Spinal cord (tissue), 9 donors: ENCODE measurements at regions not wholly inside any gene's neighbourhood (a gene's known extent, or its start where the extent isn't known, plus 50 kb on each side); places are given as distances from the start of the nearest gene placed in this dataset.

ENCODE experiments used
- DNase-seq, 6 donors: peaks; one replicate each; pipeline versions ENCODE4 v3.0.0 to v3.0.0-alpha.2; 2013 to 2015; ENCODE audit warnings: low spot score in 6 of 6, low read depth in 4 of 6
- H3K27ac ChIP-seq: one replicate; pipeline ENCODE4 v1.5.1; 2013; ENCODE audit warnings: low read depth, low read length, control low read depth
- H3K27me3 ChIP-seq: one replicate; pipeline ENCODE4 v1.6.1; 2013; ENCODE audit warnings: low read length; ENCODE audit not compliant: control insufficient read depth, insufficient read depth
- H3K36me3 ChIP-seq: one replicate; pipeline ENCODE4 v1.6.1; 2013; ENCODE audit warnings: low read length; ENCODE audit not compliant: control insufficient read depth, insufficient read depth
- H3K4me1 ChIP-seq: one replicate; pipeline ENCODE4 v1.6.1; 2013; ENCODE audit warnings: low read length; ENCODE audit not compliant: control insufficient read depth, insufficient read depth
- H3K4me3 ChIP-seq: one replicate; pipeline ENCODE4 v1.5.1; 2013; ENCODE audit warnings: low read depth, low read length, control low read depth
- H3K9me3 ChIP-seq: one replicate; pipeline ENCODE4 v1.6.1; 2013; ENCODE audit warnings: low read length; ENCODE audit not compliant: control insufficient read depth, insufficient read depth
- WGBS: methylation state at CpG from one replicate; pipeline ENCODE4 v1.1.5; 2013; ENCODE audit warnings: missing lambda C conversion rate; ENCODE audit not compliant: insufficient coverage; 5-methylcytosine and 5-hydroxymethylcytosine counted together
- donor health status: healthy.

GRCh38 chr10:125401462-125401861 lies 241.1 kb upstream of the CTBP2 start:
- H3K4me1 ChIP-seq = no peaks in the 10 kb centered on the region
- WGBS = no CpG with 5 or more reads among the region's 2 CpGs
- H3K27ac ChIP-seq = no peak overlapping the region
- H3K9me3 ChIP-seq = peaks cover 3% of the 10 kb centered on the region
- H3K4me3 ChIP-seq = no peak overlapping the region
- no peaks in the 10 kb centered on the region for H3K27me3 ChIP-seq
- DNase-seq = no peak
- H3K36me3 ChIP-seq = no peaks in the 10 kb centered on the region

- DNase-seq = no peak
- WGBS = 53% methylated on average over 2 of the region's 3 CpGs
- no peaks in the 10 kb centered on the region for H3K36me3 ChIP-seq
These were observed 238.9 kb upstream of the CTBP2 start for GRCh38 chr10:125399289-125399688.

DNA sequence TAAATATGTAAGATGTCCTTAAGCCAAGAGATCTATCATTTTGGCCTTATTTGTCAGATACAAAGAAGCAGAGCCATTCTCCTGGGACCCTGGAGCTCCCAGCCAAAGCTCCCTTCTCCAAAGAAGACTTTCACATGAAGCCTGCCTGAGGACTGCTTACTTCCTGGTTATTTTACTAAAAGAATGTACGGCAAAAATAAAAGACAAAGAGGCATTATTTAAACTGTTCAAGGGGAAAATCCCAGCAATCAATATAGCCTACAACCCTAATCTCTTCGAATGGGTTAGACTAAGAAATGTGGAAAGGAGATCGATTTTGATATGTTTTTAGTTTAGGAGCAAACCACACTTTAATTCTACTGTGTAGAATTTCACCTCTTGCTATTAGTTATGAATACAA lies 237.9 kb upstream of the CTBP2 start:
- H3K4me1 ChIP-seq = no peaks in the 10 kb centered on the region
- no peak overlapping the region for H3K4me3 ChIP-seq
- DNase-seq = no peak
- H3K27me3 ChIP-seq = no peaks in the 10 kb centered on the region
- no peak overlapping the region for H3K27ac ChIP-seq
- no peaks in the 10 kb centered on the region for H3K36me3 ChIP-seq
- peaks cover 2% of the 10 kb centered on the region for H3K9me3 ChIP-seq
- no CpG with 5 or more reads among the region's 3 CpGs for WGBS

More at GRCh38 chr10:125399289-125399688, 238.9 kb upstream of the CTBP2 start:
- H3K4me1 ChIP-seq = no peaks in the 10 kb centered on the region
- no peak overlapping the region for H3K27ac ChIP-seq
- H3K27me3 ChIP-seq = no peaks in the 10 kb centered on the region
- no peak overlapping the region for H3K4me3 ChIP-seq
- H3K9me3 ChIP-seq = peaks cover 3% of the 10 kb centered on the region

- no peak for DNase-seq
- Histone ChIP-seq H3K4me3 (no peak overlapping the region), H3K27ac (no peak overlapping the region), H3K36me3 (no peaks in the 10 kb centered on the region), H3K4me1 (no peaks in the 10 kb centered on the region), H3K27me3 (no peaks in the 10 kb centered on the region), H3K9me3 (peaks cover 2% of the 10 kb centered on the region)
- 71% methylated on average over 2 of the region's 4 CpGs for WGBS
These were observed 237.2 kb upstream of the CTBP2 start for GRCh38 chr10:125397608-125398007.

GRCh38 chr10:125396676-125397075 lies 236.3 kb upstream of the CTBP2 start:
- no peak for DNase-seq

GRCh38 chr10:125392609-125393008 lies 232.2 kb upstream of the CTBP2 start:
- H3K4me3 ChIP-seq = no peak overlapping the region
- no CpG with 5 or more reads among the region's 3 CpGs for WGBS

More at GRCh38 chr10:125396676-125397075, 236.3 kb upstream of the CTBP2 start:
- H3K4me1 ChIP-seq = no peaks in the 10 kb centered on the region
- no peak overlapping the region for H3K4me3 ChIP-seq
- H3K27me3 ChIP-seq = no peaks in the 10 kb centered on the region
- H3K27ac ChIP-seq = no peak overlapping the region
- H3K36me3 ChIP-seq = no peaks in the 10 kb centered on the region
- no peaks in the 10 kb centered on the region for H3K9me3 ChIP-seq

DNA sequence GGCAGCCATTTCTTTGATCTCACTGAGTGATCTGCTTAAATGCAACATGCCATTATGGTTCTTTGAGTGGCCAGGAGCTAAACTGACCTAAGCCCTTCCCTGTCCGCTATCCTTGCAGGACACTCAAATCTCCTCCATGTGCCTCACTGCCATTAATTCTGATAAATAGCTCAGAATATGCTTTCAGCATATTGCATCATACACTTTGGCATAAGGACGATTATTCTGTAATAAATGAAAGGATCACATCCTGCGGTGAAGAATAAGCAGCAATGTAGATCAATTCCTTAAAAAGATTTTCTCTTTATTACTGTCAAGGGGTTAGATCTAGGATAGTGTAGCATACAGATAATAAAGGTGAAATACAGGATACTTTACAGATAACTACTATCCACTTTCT lies 231.8 kb upstream of the CTBP2 start:
- no peak overlapping the region for H3K4me3 ChIP-seq
- DNase-seq = no peak
- no peak overlapping the region for H3K27ac ChIP-seq
- H3K4me1 ChIP-seq = no peaks in the 10 kb centered on the region
- 86% methylated on average over 1 of the region's 3 CpGs for WGBS
- H3K27me3 ChIP-seq = no peaks in the 10 kb centered on the region
- no peaks in the 10 kb centered on the region for H3K36me3 ChIP-seq
- peaks cover 6% of the 10 kb centered on the region for H3K9me3 ChIP-seq

More at GRCh38 chr10:125392609-125393008, 232.2 kb upstream of the CTBP2 start:
- Histone ChIP-seq H3K9me3 (peaks cover 6% of the 10 kb centered on the region), H3K27me3 (no peaks in the 10 kb centered on the region), H3K27ac (no peak overlapping the region), H3K36me3 (no peaks in the 10 kb centered on the region), H3K4me1 (no peaks in the 10 kb centered on the region)
- DNase-seq = peak in 1 of 6 donors; percentile 35

GRCh38 chr10:125389648-125390047 lies 229.3 kb upstream of the CTBP2 start:
- WGBS = no CpG with 5 or more reads among the region's 1 CpG
- Histone ChIP-seq H3K4me3 (no peak overlapping the region), H3K9me3 (peaks cover 6% of the 10 kb centered on the region), H3K27me3 (no peaks in the 10 kb centered on the region), H3K36me3 (no peaks in the 10 kb centered on the region), H3K27ac (no peak overlapping the region), H3K4me1 (no peaks in the 10 kb centered on the region)
- no peak for DNase-seq

DNA sequence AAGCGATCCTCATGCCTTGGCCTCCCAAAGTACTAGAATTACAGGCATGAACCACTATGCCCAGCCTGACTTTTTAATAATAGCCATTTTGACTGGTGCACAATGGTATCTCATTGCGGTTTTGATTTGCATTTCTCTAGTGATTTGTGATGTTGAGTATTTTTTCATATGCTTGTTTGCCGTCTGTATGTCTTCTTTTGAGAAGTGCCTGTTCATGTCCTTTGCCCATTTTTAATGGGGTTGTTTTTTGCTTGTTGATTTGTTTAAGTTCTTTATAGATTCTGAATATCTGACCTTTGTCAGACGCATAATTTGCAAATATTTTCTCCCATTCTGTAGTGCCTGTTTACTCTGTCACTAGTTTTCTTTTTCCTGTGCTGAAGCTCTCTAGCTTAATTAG lies 219.2 kb upstream of the CTBP2 start:
- DNase-seq = no peak
- no peaks in the 10 kb centered on the region for H3K36me3 ChIP-seq
- WGBS = 67% methylated on average over 3 of the region's 4 CpGs
- no peaks in the 10 kb centered on the region for H3K9me3 ChIP-seq
- no peaks in the 10 kb centered on the region for H3K27me3 ChIP-seq
- H3K4me1 ChIP-seq = no peaks in the 10 kb centered on the region
- no peak overlapping the region for H3K27ac ChIP-seq
- H3K4me3 ChIP-seq = no peak overlapping the region

DNA sequence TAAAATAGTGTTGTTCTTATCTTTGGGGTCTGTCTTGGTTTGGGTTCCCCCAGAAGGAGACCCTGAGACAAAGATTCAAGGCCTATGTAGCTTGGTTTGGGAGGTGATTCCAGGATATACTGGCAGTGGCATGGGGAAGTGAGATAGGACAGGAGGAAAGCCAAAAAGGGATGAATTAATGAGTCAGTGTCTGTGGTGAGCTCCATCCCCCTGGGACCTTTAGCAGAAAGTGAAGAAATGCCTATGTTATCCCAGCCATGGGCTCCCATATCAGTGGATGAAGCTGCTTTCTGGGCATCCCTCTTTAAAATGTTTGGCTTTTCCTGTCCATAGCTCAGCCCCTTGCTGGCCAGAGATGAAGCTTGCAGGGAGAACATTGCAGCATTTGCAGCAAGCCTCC lies 217.0 kb upstream of the CTBP2 start:
- Histone ChIP-seq H3K4me3 (no peak overlapping the region), H3K9me3 (no peaks in the 10 kb centered on the region), H3K27me3 (no peaks in the 10 kb centered on the region), H3K36me3 (no peaks in the 10 kb centered on the region), H3K27ac (no peak overlapping the region), H3K4me1 (no peaks in the 10 kb centered on the region)
- DNase-seq = no peak
